Spleen (tissue), 11 donors: ENCODE measurements at regions not wholly inside any gene's neighbourhood (a gene's known extent, or its start where the extent isn't known, plus 50 kb on each side); places are given as distances from the start of the nearest gene placed in this dataset.

Experiments
- DNase-seq: peaks from one replicate; pipeline ENCODE4 v3.0.0-alpha.2; 2020
- H3K27ac ChIP-seq, 8 donors: fragments of 200-600 bp; sonication (generic) in 7 of 8; 1 replicate in 4 of 8; 2 replicates in 4 of 8; pipeline versions ENCODE4 v1.5.0 to v1.8.0; 2016 to 2021; ENCODE audit warnings: inconsistent platforms in 4 of 8, mild to moderate bottlenecking in 4 of 8, moderate library complexity in 1 of 8
- H3K27me3 ChIP-seq, 7 donors: fragments of 200-600 bp; sonication (generic) in 6 of 7; replicated peaks in 1 of 7; 1 replicate in 4 of 7; 2 replicates in 3 of 7; pipeline versions ENCODE4 v1.5.0 to v1.8.0; 2016 to 2021; ENCODE audit warnings: inconsistent platforms in 3 of 7, mild to moderate bottlenecking in 1 of 7
- H3K36me3 ChIP-seq, 6 donors: fragments of 200-600 bp; sonication (generic) in 5 of 6; 1 replicate in 4 of 6; 2 replicates in 2 of 6; pipeline versions ENCODE4 v1.5.0 to v1.8.0; 2016 to 2021; ENCODE audit warnings: inconsistent platforms in 2 of 6
- H3K4me1 ChIP-seq, 6 donors: fragments of 200-600 bp; sonication (generic) in 5 of 6; 1 replicate in 3 of 6; 2 replicates in 3 of 6; pipeline versions ENCODE4 v1.5.0 to v1.8.0; 2016 to 2021; ENCODE audit warnings: inconsistent platforms in 3 of 6
- H3K4me3 ChIP-seq, 8 donors: fragments of 200-600 bp; sonication (generic) in 7 of 8; 1 replicate in 4 of 8; 2 replicates in 4 of 8; pipeline versions ENCODE4 v1.5.0 to v1.8.0; 2016 to 2021; ENCODE audit warnings: inconsistent platforms in 4 of 8, mild to moderate bottlenecking in 4 of 8, moderate library complexity in 2 of 8
- H3K9me3 ChIP-seq, 8 donors: fragments of 200-600 bp; sonication (generic) in 7 of 8; 1 replicate in 4 of 8; 2 replicates in 4 of 8; pipeline versions ENCODE4 v1.5.0 to v1.8.0; 2016 to 2021; ENCODE audit warnings: inconsistent platforms in 4 of 8
- POLR2A ChIP-seq, 3 donors: fragments of 450-650 bp; IDR thresholded peaks; one replicate each; pipeline ENCODE4 v1.5.1; 2017; ENCODE audit warnings: antibody characterized with exemption in 3 of 3, mild to moderate bottlenecking in 1 of 3
- POLR2AphosphoS5 ChIP-seq, 3 donors: sonication (generic); formaldehyde crosslinking; IDR thresholded peaks; one replicate each; pipeline ENCODE4 v1.5.1; 2017; ENCODE audit warnings: antibody characterized with exemption in 3 of 3
- WGBS, 5 donors: extraction: QIAGEN DNeasy Blood & Tissue Kit in 3 of 5; methylation state at CpG; one replicate each; pipeline versions ENCODE4 v1.1.5 to v1.1.7; 2013 to 2018; 5-methylcytosine and 5-hydroxymethylcytosine counted together
- intact Hi-C: fragments of 100-400 bp; cut with DNase I; formaldehyde crosslinking; loops from one replicate; pipeline ENCODE4 v1.15.0; 2023; ENCODE audit warnings: low total_unique reads
- TF ChIP-seq, protein P1 (sequence below), 11 experiments: fragments of 200-600 bp in 7 of 11; fragments of 450-650 bp in 4 of 11; sonication (generic) in 4 of 11; IDR thresholded peaks in 8 of 11; conservative IDR thresholded peaks in 3 of 11; 1 replicate in 7 of 11; 2 replicates in 4 of 11; pipeline versions ENCODE4 v1.4.0 to v1.8.0; 2016 to 2021; ENCODE audit warnings: antibody characterized with exemption in 11 of 11, inconsistent platforms in 4 of 11, mild to moderate bottlenecking in 1 of 11
- donor health status: healthy with polysubstance abuse.
- donor health status: DM: no; HTN: no; CAD: no; lungs with moderate emphysema.
- donor health status: DM: no; HTN: no; CAD: no.
- donor health status: Bipolar disorder and iron deficiency.
- donor health status: healthy.
- donor health status: DM: no; HTN: no; CAD: no.
- donor health status: DM: yes; HTN: yes; CAD: no.

DNA sequence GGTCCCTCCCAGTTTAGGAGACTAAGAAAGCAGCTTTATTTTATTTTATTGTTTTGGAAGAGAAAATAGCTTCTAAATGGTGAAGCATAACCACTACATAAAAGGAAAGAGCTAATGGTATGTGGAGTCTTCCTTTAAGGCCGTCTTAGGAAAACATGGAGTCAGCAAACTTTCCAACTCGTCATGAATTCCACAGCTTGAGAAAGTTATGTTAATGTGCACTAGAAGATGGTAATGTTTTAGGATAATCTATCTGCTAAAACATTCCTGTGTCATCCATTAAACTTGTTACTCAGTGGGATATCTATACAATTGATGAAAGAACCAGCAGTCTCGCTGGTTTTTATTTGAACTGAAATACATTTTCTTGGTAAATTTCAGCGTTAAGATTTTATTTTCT is 448.4 kb upstream of the SEL1L start:
- Histone ChIP-seq H3K36me3 (no peaks in the 10 kb centered on the region), H3K27me3 (no peaks in the 10 kb centered on the region), H3K27ac (no peak overlapping the region), H3K4me3 (no peak overlapping the region), H3K4me1 (no peaks in the 10 kb centered on the region), H3K9me3 (no peaks in the 10 kb centered on the region)
- 72 to 84% (median 82%) methylated on average over 4 of the region's 4 CpGs for WGBS, 5 donors
- DNase-seq, result no peak
- no peak for TF ChIP-seq POLR2AphosphoS5 (IDR thresholded peaks at IDR 0.05)
- TF ChIP-seq, protein P1, sequence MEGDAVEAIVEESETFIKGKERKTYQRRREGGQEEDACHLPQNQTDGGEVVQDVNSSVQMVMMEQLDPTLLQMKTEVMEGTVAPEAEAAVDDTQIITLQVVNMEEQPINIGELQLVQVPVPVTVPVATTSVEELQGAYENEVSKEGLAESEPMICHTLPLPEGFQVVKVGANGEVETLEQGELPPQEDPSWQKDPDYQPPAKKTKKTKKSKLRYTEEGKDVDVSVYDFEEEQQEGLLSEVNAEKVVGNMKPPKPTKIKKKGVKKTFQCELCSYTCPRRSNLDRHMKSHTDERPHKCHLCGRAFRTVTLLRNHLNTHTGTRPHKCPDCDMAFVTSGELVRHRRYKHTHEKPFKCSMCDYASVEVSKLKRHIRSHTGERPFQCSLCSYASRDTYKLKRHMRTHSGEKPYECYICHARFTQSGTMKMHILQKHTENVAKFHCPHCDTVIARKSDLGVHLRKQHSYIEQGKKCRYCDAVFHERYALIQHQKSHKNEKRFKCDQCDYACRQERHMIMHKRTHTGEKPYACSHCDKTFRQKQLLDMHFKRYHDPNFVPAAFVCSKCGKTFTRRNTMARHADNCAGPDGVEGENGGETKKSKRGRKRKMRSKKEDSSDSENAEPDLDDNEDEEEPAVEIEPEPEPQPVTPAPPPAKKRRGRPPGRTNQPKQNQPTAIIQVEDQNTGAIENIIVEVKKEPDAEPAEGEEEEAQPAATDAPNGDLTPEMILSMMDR (IDR thresholded peaks at IDR 0.05 in 8 of 11, conservative IDR thresholded peaks at IDR 0.05 in 3 of 11), result no peak
- TF ChIP-seq POLR2A (IDR thresholded peaks at IDR 0.05), result no peak
- intact Hi-C loops, result no loop called here

DNA sequence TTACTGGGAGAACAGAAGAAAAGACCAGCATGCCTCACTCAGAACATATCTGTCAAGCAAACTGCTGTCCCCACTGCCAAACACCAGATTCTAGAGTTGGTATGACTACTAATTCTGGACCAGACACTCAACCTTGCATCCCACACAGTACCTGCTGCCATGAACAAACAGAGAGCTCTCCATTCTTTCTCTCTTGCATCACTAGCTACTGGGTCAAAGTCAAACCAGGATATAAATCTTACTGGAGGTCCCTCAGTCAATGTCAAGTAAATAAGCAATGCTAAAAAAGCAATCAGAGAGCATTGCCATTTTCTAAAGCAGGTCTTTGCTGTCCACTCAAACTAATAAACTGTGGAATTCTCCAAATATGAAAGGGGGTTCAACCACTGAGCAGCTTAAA is 452.4 kb upstream of the SEL1L start:
- Histone ChIP-seq H3K27me3 (no peaks in the 10 kb centered on the region), H3K4me1 (peaks cover 0 to 10% (median 0%) of the 10 kb centered on the region in 6 donors), H3K36me3 (no peaks in the 10 kb centered on the region), H3K27ac (no peak overlapping the region), H3K4me3 (no peak overlapping the region), H3K9me3 (no peaks in the 10 kb centered on the region)
- no peak for DNase-seq
- intact Hi-C loops, result no loop called here
- TF ChIP-seq, protein P1 (IDR thresholded peaks at IDR 0.05 in 8 of 11, conservative IDR thresholded peaks at IDR 0.05 in 3 of 11), result no peak
- TF ChIP-seq POLR2A (IDR thresholded peaks at IDR 0.05), result no peak
- TF ChIP-seq POLR2AphosphoS5 (IDR thresholded peaks at IDR 0.05), result no peak

DNA sequence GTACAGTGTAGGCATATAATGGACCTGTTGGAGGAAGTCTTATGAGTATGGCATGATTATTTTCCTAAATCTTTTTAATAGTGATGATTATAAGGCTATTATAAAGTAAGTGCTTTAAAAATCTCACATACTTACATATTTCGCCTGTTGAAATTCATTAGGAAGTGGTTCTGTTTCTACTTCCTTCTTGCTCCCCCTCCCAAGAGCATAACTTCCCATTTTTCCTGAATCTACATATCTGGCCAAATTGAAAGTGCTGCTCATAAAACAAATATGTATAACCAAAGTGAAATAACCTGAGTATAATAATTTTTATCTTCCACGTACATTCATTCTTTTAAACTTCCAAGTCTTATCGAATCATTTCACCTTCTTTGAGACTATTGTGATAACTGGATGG is 455.6 kb upstream of the SEL1L start:
- Histone ChIP-seq H3K9me3 (no peaks in the 10 kb centered on the region), H3K4me1 (peaks cover 0 to 10% (median 0%) of the 10 kb centered on the region in 6 donors), H3K36me3 (no peaks in the 10 kb centered on the region), H3K4me3 (no peak overlapping the region), H3K27me3 (no peaks in the 10 kb centered on the region), H3K27ac (no peak overlapping the region)
- 38 to 56% (median 46%) methylated on average over 3 of the region's 3 CpGs for WGBS, 5 donors
- TF ChIP-seq, protein P1 (IDR thresholded peaks at IDR 0.05 in 8 of 11, conservative IDR thresholded peaks at IDR 0.05 in 3 of 11), result no peak
- TF ChIP-seq POLR2A (IDR thresholded peaks at IDR 0.05) (no peak), POLR2AphosphoS5 (IDR thresholded peaks at IDR 0.05) (no peak)
- intact Hi-C loops, result no loop called here
- DNase-seq, result no peak

DNA sequence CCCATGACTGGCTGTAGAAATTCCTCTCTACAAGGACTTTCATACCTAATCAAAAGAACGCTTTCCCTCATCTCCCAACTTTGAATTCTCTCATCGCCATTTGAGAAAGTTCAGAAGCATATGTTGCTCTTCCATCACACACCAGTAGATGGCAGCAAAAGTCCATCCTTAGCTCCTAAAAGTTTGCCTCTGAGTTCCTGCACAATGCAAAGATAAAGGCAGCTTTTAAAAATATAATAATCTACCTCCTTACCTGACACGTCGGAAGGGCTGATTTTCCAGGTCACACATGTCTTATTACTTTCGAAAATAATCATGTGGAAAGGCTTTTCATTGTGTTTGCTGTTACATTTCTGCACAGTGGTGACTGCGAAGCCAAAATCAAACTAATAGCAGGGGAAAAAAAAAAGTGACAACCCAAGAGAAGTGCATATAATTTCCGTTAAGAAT is 456.7 kb upstream of the SEL1L start:
- WGBS, 5 donors, result 19 to 25% (median 23%) methylated on average over 7 of the region's 7 CpGs
- no peak overlapping the region for H3K27ac ChIP-seq
- peaks cover 0 to 10% (median 0%) of the 10 kb centered on the region in 6 donors for H3K4me1 ChIP-seq
- intact Hi-C loops, result no loop called here
- TF ChIP-seq, protein P1 (IDR thresholded peaks at IDR 0.05 in 8 of 11, conservative IDR thresholded peaks at IDR 0.05 in 3 of 11), result peak; percentile 14 to 83 (median 74)
- no peak for TF ChIP-seq POLR2AphosphoS5 (IDR thresholded peaks at IDR 0.05)
- TF ChIP-seq POLR2A (IDR thresholded peaks at IDR 0.05), result no peak
- H3K4me3 ChIP-seq, result no peak overlapping the region
- no peaks in the 10 kb centered on the region for H3K27me3 ChIP-seq
- H3K36me3 ChIP-seq, result no peaks in the 10 kb centered on the region
- DNase-seq, result no peak
- H3K9me3 ChIP-seq, result no peaks in the 10 kb centered on the region
